Liver (tissue), 8 donors: ENCODE measurements at regions not wholly inside any gene's neighbourhood (a gene's known extent, or its start where the extent isn't known, plus 50 kb on each side); places are given as distances from the start of the nearest gene placed in this dataset.

ENCODE experiments used
- DNase-seq: peaks from one replicate; pipeline ENCODE4 v3.0.0-alpha.2; 2017; ENCODE audit warnings: low spot score
- H3K27ac ChIP-seq, 2 donors: one replicate each; pipeline ENCODE4 v1.7.0; 2013; ENCODE audit warnings: inconsistent platforms in 2 of 2, low read length in 2 of 2, control low read depth in 1 of 2, low read depth in 1 of 2, mild to moderate bottlenecking in 1 of 2
- H3K27me3 ChIP-seq, 4 donors: one replicate each; pipeline versions ENCODE4 v1.6.1 to v1.7.0; 2013; ENCODE audit warnings: low read length in 3 of 4, inconsistent platforms in 1 of 4, mild to moderate bottlenecking in 1 of 4, moderate library complexity in 1 of 4; ENCODE audit not compliant: control insufficient read depth in 4 of 4, insufficient read depth in 4 of 4
- H3K36me3 ChIP-seq, 4 donors: one replicate each; pipeline versions ENCODE4 v1.6.1 to v1.7.0; 2013; ENCODE audit warnings: low read length in 3 of 4, mild to moderate bottlenecking in 3 of 4, low read depth in 1 of 4, moderate library complexity in 1 of 4; ENCODE audit not compliant: control insufficient read depth in 4 of 4, insufficient read depth in 3 of 4
- H3K4me1 ChIP-seq, 4 donors: one replicate each; pipeline versions ENCODE4 v1.6.1 to v1.7.0; 2013; ENCODE audit warnings: low read length in 3 of 4, mild to moderate bottlenecking in 3 of 4, moderate library complexity in 1 of 4; ENCODE audit not compliant: control insufficient read depth in 4 of 4, insufficient read depth in 4 of 4
- H3K4me3 ChIP-seq, 3 donors: one replicate each; pipeline versions ENCODE4 v1.6.1 to v1.7.0; 2013; ENCODE audit warnings: low read length in 3 of 3, control low read depth in 1 of 3, low read depth in 1 of 3, mild to moderate bottlenecking in 1 of 3
- H3K9ac ChIP-seq, 2 donors: one replicate each; pipeline ENCODE4 v1.7.0; 2013; ENCODE audit warnings: low read length in 2 of 2, mild to moderate bottlenecking in 2 of 2, moderate library complexity in 2 of 2, control low read depth in 1 of 2, low read depth in 1 of 2
- H3K9me3 ChIP-seq, 4 donors: one replicate each; pipeline versions ENCODE4 v1.6.1 to v1.7.0; 2013; ENCODE audit warnings: low read length in 3 of 4; ENCODE audit not compliant: control insufficient read depth in 4 of 4
- EGR1 ChIP-seq, 2 donors: IDR thresholded peaks; 2 replicates each; pipeline ENCODE4 v1.6.1; 2016 to 2018; ENCODE audit warnings: antibody characterized with exemption in 2 of 2, low read depth in 2 of 2
- FOXA1 ChIP-seq: IDR thresholded peaks from 2 replicates; pipeline ENCODE4 v1.6.1; 2016; ENCODE audit warnings: antibody characterized with exemption
- FOXA2 ChIP-seq: IDR thresholded peaks from 2 replicates; pipeline ENCODE4 v1.6.1; 2016; ENCODE audit warnings: antibody characterized with exemption
- GABPA ChIP-seq, 2 donors: IDR thresholded peaks in 1 of 2; conservative IDR thresholded peaks in 1 of 2; 2 replicates each; pipeline ENCODE4 v1.6.1; 2016; ENCODE audit warnings: antibody characterized with exemption in 2 of 2, mild to moderate bottlenecking in 1 of 2, moderate library complexity in 1 of 2
- HNF4A ChIP-seq, 2 donors: conservative IDR thresholded peaks; 2 replicates each; pipeline ENCODE4 v1.6.1; 2016; ENCODE audit warnings: antibody characterized with exemption in 2 of 2, mild to moderate bottlenecking in 2 of 2
- HNF4G ChIP-seq: IDR thresholded peaks from 2 replicates; pipeline ENCODE4 v1.6.1; 2016; ENCODE audit warnings: antibody characterized with exemption
- NR2F2 ChIP-seq: IDR thresholded peaks from 2 replicates; pipeline ENCODE4 v1.6.1; 2016; ENCODE audit warnings: antibody characterized with exemption
- RAD21 ChIP-seq, 2 donors: IDR thresholded peaks; 2 replicates each; pipeline ENCODE4 v1.6.1; 2016; ENCODE audit warnings: antibody characterized with exemption in 2 of 2, mild to moderate bottlenecking in 2 of 2
- RXRA ChIP-seq, 2 donors: IDR thresholded peaks; 2 replicates each; pipeline ENCODE4 v1.6.1; 2017 to 2018; ENCODE audit warnings: antibody characterized with exemption in 2 of 2, mild to moderate bottlenecking in 1 of 2
- SP1 ChIP-seq: IDR thresholded peaks from 2 replicates; pipeline ENCODE4 v1.6.1; 2018; ENCODE audit warnings: antibody characterized with exemption, mild to moderate bottlenecking
- TAF1 ChIP-seq: conservative IDR thresholded peaks from 2 replicates; pipeline ENCODE4 v1.6.1; 2016; ENCODE audit warnings: antibody characterized with exemption, mild to moderate bottlenecking
- ZBTB33 ChIP-seq: IDR thresholded peaks from 2 replicates; pipeline ENCODE4 v1.6.1; 2016; ENCODE audit warnings: antibody characterized with exemption
- WGBS: extraction: QIAGEN DNeasy Blood & Tissue Kit; methylation state at CpG from one replicate; pipeline ENCODE4 v1.1.7; 2013; 5-methylcytosine and 5-hydroxymethylcytosine counted together
- TF ChIP-seq, protein P1 (sequence below): fragments of 150-350 bp; IDR thresholded peaks from 2 replicates; pipeline ENCODE4 v1.5.1; 2017; ENCODE audit warnings: improper control_type of control experiment, low read depth, low read length; ENCODE audit not compliant: missing input control
- TF ChIP-seq, protein P2 (sequence below): IDR thresholded peaks from 2 replicates; pipeline ENCODE4 v1.6.1; 2016; ENCODE audit warnings: antibody characterized with exemption
- TF ChIP-seq, protein P3 (sequence below): IDR thresholded peaks from 2 replicates; pipeline ENCODE4 v1.6.1; 2016; ENCODE audit warnings: antibody characterized with exemption
- TF ChIP-seq, protein P4 (sequence below): IDR thresholded peaks from 2 replicates; pipeline ENCODE4 v1.6.1; 2016; ENCODE audit warnings: antibody characterized with exemption, mild to moderate bottlenecking
- donor health status: healthy.
- donor health status: healthy.
- donor health status: healthy.
- donor health status: healthy.
- donor health status: healthy.

- H3K4me3 ChIP-seq = no peak overlapping the region
- DNase-seq = no peak
- TF ChIP-seq RXRA (IDR thresholded peaks at IDR 0.05) (no peak), HNF4G (no peak), FOXA1 (no peak), FOXA2 (no peak)
- H3K27me3 ChIP-seq = no peaks in the 10 kb centered on the region
- 80% methylated on average over 10 of the region's 10 CpGs for WGBS
- H3K9me3 ChIP-seq = no peaks in the 10 kb centered on the region
- no peak overlapping the region for H3K9ac ChIP-seq
- H3K36me3 ChIP-seq = no peaks in the 10 kb centered on the region
- peaks cover 0 to 13% (median under 1%) of the 10 kb centered on the region in 4 donors for H3K4me1 ChIP-seq
- H3K27ac ChIP-seq = no peak overlapping the region
Measured at GRCh38 chr13:26480246-26480855, 77.1 kb upstream of the WASF3 start.

GRCh38 chr13:26482451-26483197 is 74.9 kb upstream of the WASF3 start:
- peak; percentile 57 for DNase-seq
- Histone ChIP-seq H3K9me3 (no peaks in the 10 kb centered on the region), H3K27ac (no peak overlapping the region), H3K4me1 (no peaks in the 10 kb centered on the region), H3K9ac (no peak overlapping the region), H3K4me3 (peak overlapping the region in 1 of 3 donors; percentile 24), H3K36me3 (no peaks in the 10 kb centered on the region), H3K27me3 (no peaks in the 10 kb centered on the region)
- TF ChIP-seq NR2F2 (no peak), HNF4A (conservative IDR thresholded peaks at IDR 0.05) (no peak), RAD21 (IDR thresholded peaks at IDR 0.05) (peak; percentile 88 to 90), SP1 (no peak)
- TF ChIP-seq, protein P1, sequence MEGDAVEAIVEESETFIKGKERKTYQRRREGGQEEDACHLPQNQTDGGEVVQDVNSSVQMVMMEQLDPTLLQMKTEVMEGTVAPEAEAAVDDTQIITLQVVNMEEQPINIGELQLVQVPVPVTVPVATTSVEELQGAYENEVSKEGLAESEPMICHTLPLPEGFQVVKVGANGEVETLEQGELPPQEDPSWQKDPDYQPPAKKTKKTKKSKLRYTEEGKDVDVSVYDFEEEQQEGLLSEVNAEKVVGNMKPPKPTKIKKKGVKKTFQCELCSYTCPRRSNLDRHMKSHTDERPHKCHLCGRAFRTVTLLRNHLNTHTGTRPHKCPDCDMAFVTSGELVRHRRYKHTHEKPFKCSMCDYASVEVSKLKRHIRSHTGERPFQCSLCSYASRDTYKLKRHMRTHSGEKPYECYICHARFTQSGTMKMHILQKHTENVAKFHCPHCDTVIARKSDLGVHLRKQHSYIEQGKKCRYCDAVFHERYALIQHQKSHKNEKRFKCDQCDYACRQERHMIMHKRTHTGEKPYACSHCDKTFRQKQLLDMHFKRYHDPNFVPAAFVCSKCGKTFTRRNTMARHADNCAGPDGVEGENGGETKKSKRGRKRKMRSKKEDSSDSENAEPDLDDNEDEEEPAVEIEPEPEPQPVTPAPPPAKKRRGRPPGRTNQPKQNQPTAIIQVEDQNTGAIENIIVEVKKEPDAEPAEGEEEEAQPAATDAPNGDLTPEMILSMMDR = peak; percentile 92
- 23% methylated on average over 3 of the region's 3 CpGs for WGBS

GRCh38 chr13:26483546-26483945 is 73.9 kb upstream of the WASF3 start:
- Histone ChIP-seq H3K36me3 (no peaks in the 10 kb centered on the region), H3K9ac (no peak overlapping the region), H3K4me3 (no peak overlapping the region), H3K27ac (no peak overlapping the region), H3K4me1 (no peaks in the 10 kb centered on the region), H3K9me3 (no peaks in the 10 kb centered on the region), H3K27me3 (no peaks in the 10 kb centered on the region)
- WGBS = 79% methylated on average over 9 of the region's 9 CpGs
- DNase-seq = no peak
- TF ChIP-seq, protein P2, sequence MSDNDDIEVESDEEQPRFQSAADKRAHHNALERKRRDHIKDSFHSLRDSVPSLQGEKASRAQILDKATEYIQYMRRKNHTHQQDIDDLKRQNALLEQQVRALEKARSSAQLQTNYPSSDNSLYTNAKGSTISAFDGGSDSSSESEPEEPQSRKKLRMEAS = no peak
- TF ChIP-seq, protein P3, sequence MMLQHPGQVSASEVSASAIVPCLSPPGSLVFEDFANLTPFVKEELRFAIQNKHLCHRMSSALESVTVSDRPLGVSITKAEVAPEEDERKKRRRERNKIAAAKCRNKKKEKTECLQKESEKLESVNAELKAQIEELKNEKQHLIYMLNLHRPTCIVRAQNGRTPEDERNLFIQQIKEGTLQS = no peak
- TF ChIP-seq, protein P4, sequence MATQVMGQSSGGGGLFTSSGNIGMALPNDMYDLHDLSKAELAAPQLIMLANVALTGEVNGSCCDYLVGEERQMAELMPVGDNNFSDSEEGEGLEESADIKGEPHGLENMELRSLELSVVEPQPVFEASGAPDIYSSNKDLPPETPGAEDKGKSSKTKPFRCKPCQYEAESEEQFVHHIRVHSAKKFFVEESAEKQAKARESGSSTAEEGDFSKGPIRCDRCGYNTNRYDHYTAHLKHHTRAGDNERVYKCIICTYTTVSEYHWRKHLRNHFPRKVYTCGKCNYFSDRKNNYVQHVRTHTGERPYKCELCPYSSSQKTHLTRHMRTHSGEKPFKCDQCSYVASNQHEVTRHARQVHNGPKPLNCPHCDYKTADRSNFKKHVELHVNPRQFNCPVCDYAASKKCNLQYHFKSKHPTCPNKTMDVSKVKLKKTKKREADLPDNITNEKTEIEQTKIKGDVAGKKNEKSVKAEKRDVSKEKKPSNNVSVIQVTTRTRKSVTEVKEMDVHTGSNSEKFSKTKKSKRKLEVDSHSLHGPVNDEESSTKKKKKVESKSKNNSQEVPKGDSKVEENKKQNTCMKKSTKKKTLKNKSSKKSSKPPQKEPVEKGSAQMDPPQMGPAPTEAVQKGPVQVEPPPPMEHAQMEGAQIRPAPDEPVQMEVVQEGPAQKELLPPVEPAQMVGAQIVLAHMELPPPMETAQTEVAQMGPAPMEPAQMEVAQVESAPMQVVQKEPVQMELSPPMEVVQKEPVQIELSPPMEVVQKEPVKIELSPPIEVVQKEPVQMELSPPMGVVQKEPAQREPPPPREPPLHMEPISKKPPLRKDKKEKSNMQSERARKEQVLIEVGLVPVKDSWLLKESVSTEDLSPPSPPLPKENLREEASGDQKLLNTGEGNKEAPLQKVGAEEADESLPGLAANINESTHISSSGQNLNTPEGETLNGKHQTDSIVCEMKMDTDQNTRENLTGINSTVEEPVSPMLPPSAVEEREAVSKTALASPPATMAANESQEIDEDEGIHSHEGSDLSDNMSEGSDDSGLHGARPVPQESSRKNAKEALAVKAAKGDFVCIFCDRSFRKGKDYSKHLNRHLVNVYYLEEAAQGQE = no peak
- no peak for TF ChIP-seq FOXA2
- TF ChIP-seq HNF4A (conservative IDR thresholded peaks at IDR 0.05) = no peak
- no peak for TF ChIP-seq TAF1
- no peak for TF ChIP-seq GABPA (IDR thresholded peaks at IDR 0.05 in 1 of 2, conservative IDR thresholded peaks at IDR 0.05 in 1 of 2)
- TF ChIP-seq EGR1 (IDR thresholded peaks at IDR 0.05; ENCODE audit: low read depth in 2 of 2) = no peak
- TF ChIP-seq, protein P1 = no peak
- no peak for TF ChIP-seq ZBTB33
- TF ChIP-seq HNF4G = no peak
- TF ChIP-seq FOXA1 = no peak
- no peak for TF ChIP-seq SP1
